GM12875 (cell line): ENCODE measurements at regions not wholly inside any gene's neighbourhood (a gene's known extent, or its start where the extent isn't known, plus 50 kb on each side); places are given as distances from the start of the nearest gene placed in this dataset.

Experiments used
- H3K4me3 ChIP-seq: one replicate; pipeline ENCODE4 v1.5.1; 2011; ENCODE audit warnings: low read depth, low read length, control low read depth
- TF ChIP-seq, protein P1 (sequence below): IDR thresholded peaks from 2 replicates; pipeline ENCODE4 v1.5.1; 2011; ENCODE audit warnings: low read depth, mild to moderate bottlenecking, control low read depth, inconsistent platforms, low read length, moderate library complexity, borderline replicate concordance; ENCODE audit not compliant: insufficient read depth

DNA sequence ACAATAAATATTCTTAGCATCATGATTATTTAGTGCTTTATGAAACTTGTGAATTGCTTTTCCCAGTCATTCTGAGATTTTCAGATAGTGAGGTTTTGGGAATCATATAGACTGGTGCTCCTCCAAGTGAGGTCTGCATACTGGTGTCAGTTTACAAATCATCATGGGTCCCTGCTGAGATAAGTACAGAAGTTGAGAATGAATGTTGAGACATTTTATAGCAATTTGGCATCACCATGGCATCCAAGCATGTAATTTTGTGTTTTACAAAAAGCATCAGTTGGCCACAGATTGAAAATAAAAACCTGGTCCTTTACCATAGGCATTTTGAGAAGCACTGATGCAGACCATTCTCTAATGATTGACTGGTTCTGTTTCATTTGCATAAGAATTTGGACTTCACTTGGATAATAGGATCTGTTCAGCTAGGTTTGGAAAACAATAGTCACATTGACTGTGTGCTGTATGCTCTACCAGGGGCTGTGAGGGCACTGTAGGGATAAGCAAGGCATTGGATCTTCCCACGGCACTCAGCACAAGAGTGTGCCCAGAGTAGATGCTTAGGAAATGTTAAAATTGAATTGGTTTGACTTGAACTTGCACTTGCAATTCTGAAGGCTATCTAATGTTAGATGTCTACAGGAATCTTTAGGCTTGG is 79.0 kb upstream of the JUN start:
- H3K4me3 ChIP-seq, result no peak overlapping the region
- TF ChIP-seq, protein P1, sequence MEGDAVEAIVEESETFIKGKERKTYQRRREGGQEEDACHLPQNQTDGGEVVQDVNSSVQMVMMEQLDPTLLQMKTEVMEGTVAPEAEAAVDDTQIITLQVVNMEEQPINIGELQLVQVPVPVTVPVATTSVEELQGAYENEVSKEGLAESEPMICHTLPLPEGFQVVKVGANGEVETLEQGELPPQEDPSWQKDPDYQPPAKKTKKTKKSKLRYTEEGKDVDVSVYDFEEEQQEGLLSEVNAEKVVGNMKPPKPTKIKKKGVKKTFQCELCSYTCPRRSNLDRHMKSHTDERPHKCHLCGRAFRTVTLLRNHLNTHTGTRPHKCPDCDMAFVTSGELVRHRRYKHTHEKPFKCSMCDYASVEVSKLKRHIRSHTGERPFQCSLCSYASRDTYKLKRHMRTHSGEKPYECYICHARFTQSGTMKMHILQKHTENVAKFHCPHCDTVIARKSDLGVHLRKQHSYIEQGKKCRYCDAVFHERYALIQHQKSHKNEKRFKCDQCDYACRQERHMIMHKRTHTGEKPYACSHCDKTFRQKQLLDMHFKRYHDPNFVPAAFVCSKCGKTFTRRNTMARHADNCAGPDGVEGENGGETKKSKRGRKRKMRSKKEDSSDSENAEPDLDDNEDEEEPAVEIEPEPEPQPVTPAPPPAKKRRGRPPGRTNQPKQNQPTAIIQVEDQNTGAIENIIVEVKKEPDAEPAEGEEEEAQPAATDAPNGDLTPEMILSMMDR, result no peak

DNA sequence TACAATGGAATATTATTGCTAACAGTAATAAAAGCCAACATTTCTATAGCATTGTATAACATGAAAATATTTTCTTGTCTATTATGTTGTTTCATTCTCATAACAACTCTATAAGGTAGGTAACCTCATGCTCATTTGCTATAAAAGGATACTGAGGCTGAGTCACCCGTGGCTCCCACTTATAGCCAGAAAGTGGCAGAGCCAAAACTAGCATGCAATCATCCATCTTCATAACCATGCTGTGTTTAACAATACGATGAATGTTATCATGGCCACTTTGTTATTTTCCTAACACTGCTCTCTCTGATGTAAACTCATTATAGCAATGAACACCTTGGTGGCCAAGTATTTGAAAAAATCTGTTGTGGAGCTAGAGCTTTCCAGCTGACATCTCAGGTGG is 80.8 kb upstream of the JUN start:
- TF ChIP-seq, protein P1, result no peak

DNA sequence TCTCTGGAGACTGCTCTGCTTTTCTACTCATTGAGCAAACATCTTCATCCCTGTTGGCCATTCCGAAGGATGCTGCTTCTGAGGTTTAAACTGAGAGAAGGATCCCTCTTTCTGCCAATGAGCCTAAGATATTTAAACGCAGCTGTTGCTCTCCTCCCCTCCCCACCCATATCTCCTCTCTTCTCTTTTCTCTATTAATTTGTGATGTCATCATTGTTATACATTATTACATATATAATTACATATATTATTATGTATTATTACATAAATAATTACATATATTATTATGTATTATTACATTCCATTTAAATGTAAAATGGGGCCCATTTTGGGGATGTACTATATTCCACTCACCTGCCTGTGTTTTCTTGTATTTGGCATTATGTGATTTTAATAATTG is 82.7 kb upstream of the JUN start:
- H3K4me3 ChIP-seq, result no peak overlapping the region
- TF ChIP-seq, protein P1, result no peak

More for the DNA sequence above, 80.8 kb upstream of the JUN start:
- H3K4me3 ChIP-seq, result no peak overlapping the region

DNA sequence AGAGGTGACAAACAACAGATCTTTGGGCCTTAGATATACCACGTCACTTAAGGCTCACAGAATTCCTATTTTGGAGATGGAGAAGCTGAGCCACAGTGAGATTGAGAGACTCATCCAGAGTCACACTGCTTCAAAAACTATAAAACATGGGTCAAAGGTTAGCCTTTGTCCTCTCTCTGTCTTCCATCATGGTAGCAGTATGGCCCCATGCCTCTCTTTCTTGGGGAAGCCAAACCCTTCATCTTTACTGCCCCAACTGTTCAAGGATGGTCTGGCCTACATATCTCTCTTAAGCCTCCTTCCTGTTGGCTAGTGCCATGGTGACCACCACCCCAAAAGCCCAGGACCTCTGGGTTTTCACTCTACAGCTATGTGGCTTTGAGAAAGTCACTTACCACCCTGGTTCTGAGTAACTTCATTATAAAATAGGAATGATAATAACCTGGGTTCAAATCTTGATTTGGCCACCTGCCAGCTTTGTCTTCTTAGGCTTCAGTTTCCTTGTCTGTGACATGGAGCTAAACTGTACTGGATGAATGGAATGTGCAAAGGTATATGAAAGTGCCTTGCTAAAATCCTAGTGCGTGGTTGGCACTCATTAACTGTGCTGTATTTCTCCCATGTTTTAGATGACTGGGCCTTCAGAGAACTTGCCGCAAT is 85.9 kb upstream of the JUN start:
- H3K4me3 ChIP-seq, result no peak overlapping the region
- TF ChIP-seq, protein P1, result no peak

DNA sequence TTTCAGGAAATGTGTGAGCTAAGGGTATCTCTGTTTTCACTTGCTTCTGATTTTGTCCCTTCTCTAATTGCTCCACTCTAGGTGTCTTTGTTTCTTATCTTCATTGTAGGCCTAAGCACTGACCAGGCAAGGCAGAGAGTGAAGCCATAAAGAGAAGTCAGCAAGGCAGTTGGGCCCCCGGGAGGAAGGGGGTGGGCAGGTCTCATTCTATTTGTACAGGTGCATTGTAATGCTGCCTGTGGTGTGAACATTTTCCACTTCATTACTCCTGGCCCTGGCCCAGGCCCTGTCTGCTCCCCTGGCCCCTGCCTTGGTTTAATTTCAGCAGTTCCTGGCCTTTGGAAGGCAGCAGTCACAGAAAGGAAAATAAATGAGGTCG is 86.4 kb upstream of the JUN start:
- TF ChIP-seq, protein P1, result no peak
- H3K4me3 ChIP-seq, result no peak overlapping the region

DNA sequence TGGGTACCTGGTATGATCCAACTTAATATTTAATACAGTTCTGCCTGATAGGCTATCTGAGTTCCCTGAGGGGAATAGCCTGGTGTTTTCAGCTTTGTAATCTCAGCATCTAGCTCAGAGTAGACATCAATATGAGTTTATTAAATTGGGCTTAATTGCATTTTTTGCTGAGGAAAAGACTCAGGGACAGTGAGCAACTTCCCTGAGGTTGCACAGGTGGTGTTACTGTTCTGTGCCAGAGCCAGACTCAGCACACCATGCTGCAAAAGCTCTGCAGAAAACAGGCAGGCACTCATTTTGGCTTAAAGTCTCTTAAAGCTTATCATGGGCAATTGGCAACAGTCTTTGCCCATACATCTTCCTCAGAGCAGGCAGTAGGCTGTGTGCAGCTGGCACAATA is 90.5 kb upstream of the JUN start:
- TF ChIP-seq, protein P1, result no peak
- H3K4me3 ChIP-seq, result no peak overlapping the region
